ENCODE measurements at regions not wholly inside any gene's neighbourhood (a gene's known extent, or its start where the extent isn't known, plus 50 kb on each side); places are given as distances from the start of the nearest gene placed in this dataset.

- H3K27me3 ChIP-seq (ENCODE audit: insufficient read depth, poor library complexity, severe bottlenecking) = no peaks in the 10 kb centered on the region
- no peak for DNase-seq (ENCODE audit: low read depth in 1 of 2, low spot score in 1 of 2)
- no peak overlapping the region for H3K27ac ChIP-seq (replicated peaks)
- no peak for TF ChIP-seq SPI1 (IDR thresholded peaks at IDR 0.05; ENCODE audit: borderline replicate concordance, low read depth)
- no peak for TF ChIP-seq GABPA (IDR thresholded peaks at IDR 0.05; ENCODE audit: low read depth)
- TF ChIP-seq, protein P1, sequence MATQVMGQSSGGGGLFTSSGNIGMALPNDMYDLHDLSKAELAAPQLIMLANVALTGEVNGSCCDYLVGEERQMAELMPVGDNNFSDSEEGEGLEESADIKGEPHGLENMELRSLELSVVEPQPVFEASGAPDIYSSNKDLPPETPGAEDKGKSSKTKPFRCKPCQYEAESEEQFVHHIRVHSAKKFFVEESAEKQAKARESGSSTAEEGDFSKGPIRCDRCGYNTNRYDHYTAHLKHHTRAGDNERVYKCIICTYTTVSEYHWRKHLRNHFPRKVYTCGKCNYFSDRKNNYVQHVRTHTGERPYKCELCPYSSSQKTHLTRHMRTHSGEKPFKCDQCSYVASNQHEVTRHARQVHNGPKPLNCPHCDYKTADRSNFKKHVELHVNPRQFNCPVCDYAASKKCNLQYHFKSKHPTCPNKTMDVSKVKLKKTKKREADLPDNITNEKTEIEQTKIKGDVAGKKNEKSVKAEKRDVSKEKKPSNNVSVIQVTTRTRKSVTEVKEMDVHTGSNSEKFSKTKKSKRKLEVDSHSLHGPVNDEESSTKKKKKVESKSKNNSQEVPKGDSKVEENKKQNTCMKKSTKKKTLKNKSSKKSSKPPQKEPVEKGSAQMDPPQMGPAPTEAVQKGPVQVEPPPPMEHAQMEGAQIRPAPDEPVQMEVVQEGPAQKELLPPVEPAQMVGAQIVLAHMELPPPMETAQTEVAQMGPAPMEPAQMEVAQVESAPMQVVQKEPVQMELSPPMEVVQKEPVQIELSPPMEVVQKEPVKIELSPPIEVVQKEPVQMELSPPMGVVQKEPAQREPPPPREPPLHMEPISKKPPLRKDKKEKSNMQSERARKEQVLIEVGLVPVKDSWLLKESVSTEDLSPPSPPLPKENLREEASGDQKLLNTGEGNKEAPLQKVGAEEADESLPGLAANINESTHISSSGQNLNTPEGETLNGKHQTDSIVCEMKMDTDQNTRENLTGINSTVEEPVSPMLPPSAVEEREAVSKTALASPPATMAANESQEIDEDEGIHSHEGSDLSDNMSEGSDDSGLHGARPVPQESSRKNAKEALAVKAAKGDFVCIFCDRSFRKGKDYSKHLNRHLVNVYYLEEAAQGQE (IDR thresholded peaks at IDR 0.05; ENCODE audit: insufficient replicate concordance, low read depth) = no peak
- no peak for TF ChIP-seq CTCF (IDR thresholded peaks at IDR 0.05; ENCODE audit: insufficient read depth, low read length)
- TF ChIP-seq POLR2AphosphoS5 (IDR thresholded peaks at IDR 0.05; ENCODE audit: low read depth) = no peak
- H3K4me3 ChIP-seq (replicated peaks; ENCODE audit: insufficient read depth, low read length) = no peak overlapping the region
Measured at GRCh38 chr22:48042621-48043395, 1280.4 kb downstream of the TBC1D22A start.

GRCh38 chr22:48039326-48039725 lies 1276.9 kb downstream of the TBC1D22A start:
- Histone ChIP-seq H3K27me3 (ENCODE audit: insufficient read depth, poor library complexity, severe bottlenecking) (no peaks in the 10 kb centered on the region), H3K27ac (replicated peaks) (no peak overlapping the region), H3K4me3 (replicated peaks; ENCODE audit: insufficient read depth, low read length) (no peak overlapping the region)
- TF ChIP-seq, protein P1 (IDR thresholded peaks at IDR 0.05; ENCODE audit: insufficient replicate concordance, low read depth) = no peak
- TF ChIP-seq SPI1 (IDR thresholded peaks at IDR 0.05; ENCODE audit: borderline replicate concordance, low read depth) = no peak
- TF ChIP-seq GABPA (IDR thresholded peaks at IDR 0.05; ENCODE audit: low read depth) = no peak
- no peak for TF ChIP-seq POLR2AphosphoS5 (IDR thresholded peaks at IDR 0.05; ENCODE audit: low read depth)
- no peak for TF ChIP-seq CTCF (IDR thresholded peaks at IDR 0.05; ENCODE audit: insufficient read depth, low read length)
- DNase-seq (ENCODE audit: low read depth in 1 of 2, low spot score in 1 of 2) = no peak

- H3K27me3 ChIP-seq (ENCODE audit: insufficient read depth, poor library complexity, severe bottlenecking) = no peaks in the 10 kb centered on the region
- H3K4me3 ChIP-seq (replicated peaks; ENCODE audit: insufficient read depth, low read length) = no peak overlapping the region
- no peak for DNase-seq (ENCODE audit: low read depth in 1 of 2, low spot score in 1 of 2)
- no peak for TF ChIP-seq GABPA (IDR thresholded peaks at IDR 0.05; ENCODE audit: low read depth)
- TF ChIP-seq CTCF (IDR thresholded peaks at IDR 0.05; ENCODE audit: insufficient read depth, low read length) = no peak
- no peak for TF ChIP-seq POLR2AphosphoS5 (IDR thresholded peaks at IDR 0.05; ENCODE audit: low read depth)
- no peak for TF ChIP-seq SPI1 (IDR thresholded peaks at IDR 0.05; ENCODE audit: borderline replicate concordance, low read depth)
- TF ChIP-seq, protein P1 (IDR thresholded peaks at IDR 0.05; ENCODE audit: insufficient replicate concordance, low read depth) = no peak
- no peak overlapping the region for H3K27ac ChIP-seq (replicated peaks)
Measured at GRCh38 chr22:48037618-48038017, 1275.2 kb downstream of the TBC1D22A start.

Data from HL-60 (cell line).